Right lobe of liver (tissue), 6 donors: ENCODE measurements at regions not wholly inside any gene's neighbourhood (a gene's known extent, or its start where the extent isn't known, plus 50 kb on each side); places are given as distances from the start of the nearest gene placed in this dataset.

Experiments
- ATAC-seq, 4 donors: fragments of 200-7000 bp; cut with Tn5 transposase; one replicate each; pipeline ENCODE4 v1.9.1; 2020; ENCODE audit warnings: mild to moderate bottlenecking in 4 of 4, moderate library complexity in 4 of 4
- DNase-seq, 3 donors: peaks; one replicate each; pipeline ENCODE4 v3.0.0-alpha.2; 2020
- H3K27ac ChIP-seq, 3 donors: fragments of 200-600 bp; one replicate each; pipeline ENCODE4 v1.8.0; 2022
- H3K27me3 ChIP-seq, 2 donors: fragments of 200-600 bp; one replicate each; pipeline ENCODE4 v1.8.0; 2022
- H3K36me3 ChIP-seq, 4 donors: fragments of 200-600 bp; sonication (generic) in 1 of 4; one replicate each; pipeline versions ENCODE4 v1.5.1 to v1.8.0; 2017 to 2022; ENCODE audit warnings: control low read depth in 1 of 4
- H3K4me1 ChIP-seq, 4 donors: fragments of 200-600 bp; sonication (generic) in 1 of 4; one replicate each; pipeline versions ENCODE4 v1.5.1 to v1.8.0; 2017 to 2022; ENCODE audit warnings: control low read depth in 1 of 4
- H3K4me3 ChIP-seq, 3 donors: fragments of 200-600 bp; one replicate each; pipeline ENCODE4 v1.8.0; 2022
- H3K9me3 ChIP-seq, 4 donors: fragments of 200-600 bp; sonication (generic) in 1 of 4; one replicate each; pipeline versions ENCODE4 v1.5.1 to v1.8.0; 2017 to 2022; ENCODE audit warnings: control low read depth in 1 of 4
- POLR2A ChIP-seq: fragments of 450-650 bp; IDR thresholded peaks from one replicate; pipeline ENCODE4 v1.6.1; 2017; ENCODE audit warnings: antibody characterized with exemption, mild to moderate bottlenecking
- WGBS: methylation state at CpG from one replicate; pipeline ENCODE4 v1.1.6; 2018; ENCODE audit warnings: low coverage, low lambda C conversion rate; ENCODE audit not compliant: insufficient coverage; ENCODE audit errors: missing lambda C conversion rate; 5-methylcytosine and 5-hydroxymethylcytosine counted together
- intact Hi-C, 2 donors: fragments of 100-400 bp; cut with DNase I; formaldehyde crosslinking; loops; one replicate each; pipeline versions ENCODE4 v1.11.2 to v1.14.1; 2022
- TF ChIP-seq, protein P1 (sequence below), 4 donors: fragments of 200-600 bp in 3 of 4; fragments of 450-650 bp in 1 of 4; IDR thresholded peaks; one replicate each; pipeline versions ENCODE4 v1.5.1 to v1.8.0; 2016 to 2022; ENCODE audit warnings: antibody characterized with exemption in 4 of 4, mild to moderate bottlenecking in 2 of 4
- donor health status: DM: no; HTN: yes; CAD: no.
- donor health status: DM: no; HTN: no; CAD: no.
- donor health status: DM: no; HTN: no; CAD: no.
- donor health status: DM: no; HTN: yes; CAD: no.
- donor health status: DM: no; HTN: yes; CAD: no.

DNA sequence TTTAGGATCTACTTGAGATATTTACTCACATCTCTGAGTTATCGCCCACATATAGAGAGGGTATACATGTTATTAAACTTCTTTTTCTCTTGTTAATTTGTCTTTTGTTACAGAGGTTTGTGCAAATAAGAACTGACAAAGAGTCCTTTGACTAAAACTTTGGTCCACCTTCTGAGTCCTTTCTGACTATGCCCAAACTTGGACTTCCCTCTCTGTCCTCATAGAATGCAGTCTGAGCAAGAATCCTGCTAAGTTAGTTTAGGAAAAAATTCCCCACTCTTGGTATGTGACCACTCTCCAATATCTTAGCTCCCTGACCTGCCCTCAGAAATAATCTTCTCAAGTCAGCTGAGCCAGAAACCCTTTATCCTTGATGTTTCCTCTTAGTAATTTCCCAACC lies 257.5 kb upstream of the REG3G start:
- intact Hi-C loops = no loop called here
- no peaks in the 10 kb centered on the region for H3K36me3 ChIP-seq
- ATAC-seq (no peak), DNase-seq (no peak)
- WGBS = 67% methylated on average over 1 of the region's 1 CpG
- no peak overlapping the region for H3K4me3 ChIP-seq
- no peak for TF ChIP-seq POLR2A
- TF ChIP-seq, protein P1, sequence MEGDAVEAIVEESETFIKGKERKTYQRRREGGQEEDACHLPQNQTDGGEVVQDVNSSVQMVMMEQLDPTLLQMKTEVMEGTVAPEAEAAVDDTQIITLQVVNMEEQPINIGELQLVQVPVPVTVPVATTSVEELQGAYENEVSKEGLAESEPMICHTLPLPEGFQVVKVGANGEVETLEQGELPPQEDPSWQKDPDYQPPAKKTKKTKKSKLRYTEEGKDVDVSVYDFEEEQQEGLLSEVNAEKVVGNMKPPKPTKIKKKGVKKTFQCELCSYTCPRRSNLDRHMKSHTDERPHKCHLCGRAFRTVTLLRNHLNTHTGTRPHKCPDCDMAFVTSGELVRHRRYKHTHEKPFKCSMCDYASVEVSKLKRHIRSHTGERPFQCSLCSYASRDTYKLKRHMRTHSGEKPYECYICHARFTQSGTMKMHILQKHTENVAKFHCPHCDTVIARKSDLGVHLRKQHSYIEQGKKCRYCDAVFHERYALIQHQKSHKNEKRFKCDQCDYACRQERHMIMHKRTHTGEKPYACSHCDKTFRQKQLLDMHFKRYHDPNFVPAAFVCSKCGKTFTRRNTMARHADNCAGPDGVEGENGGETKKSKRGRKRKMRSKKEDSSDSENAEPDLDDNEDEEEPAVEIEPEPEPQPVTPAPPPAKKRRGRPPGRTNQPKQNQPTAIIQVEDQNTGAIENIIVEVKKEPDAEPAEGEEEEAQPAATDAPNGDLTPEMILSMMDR (IDR thresholded peaks at IDR 0.05) = no peak
- no peaks in the 10 kb centered on the region for H3K9me3 ChIP-seq
- no peaks in the 10 kb centered on the region for H3K27me3 ChIP-seq
- H3K27ac ChIP-seq = no peak overlapping the region
- H3K4me1 ChIP-seq = no peaks in the 10 kb centered on the region

DNA sequence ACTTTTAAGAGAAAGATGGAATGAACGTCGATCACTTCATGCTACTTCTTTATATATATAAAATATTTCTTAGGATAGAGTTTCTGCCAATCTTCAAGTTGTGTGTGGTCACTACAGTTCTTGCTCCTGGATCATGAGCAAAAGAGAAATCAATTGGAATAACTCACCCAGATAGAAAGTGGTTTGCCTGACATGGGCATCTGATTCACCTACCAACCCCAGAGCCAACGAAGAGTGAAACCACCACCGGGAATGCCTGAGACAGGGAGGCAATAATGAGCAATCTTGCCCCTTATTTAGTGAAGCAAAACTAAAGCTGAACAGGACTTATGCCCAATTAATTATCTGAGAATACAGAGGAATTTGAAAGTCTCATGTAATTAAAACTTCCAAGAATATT lies 250.2 kb upstream of the REG3G start:
- TF ChIP-seq, protein P1 (IDR thresholded peaks at IDR 0.05) = no peak
- no peak for TF ChIP-seq POLR2A
- Histone ChIP-seq H3K4me1 (no peaks in the 10 kb centered on the region), H3K27ac (no peak overlapping the region), H3K36me3 (no peaks in the 10 kb centered on the region), H3K4me3 (no peak overlapping the region), H3K27me3 (no peaks in the 10 kb centered on the region), H3K9me3 (no peaks in the 10 kb centered on the region)
- intact Hi-C loops = no loop called here
- DNase-seq (no peak), ATAC-seq (no peak)
- 58% methylated on average over 4 of the region's 4 CpGs for WGBS

DNA sequence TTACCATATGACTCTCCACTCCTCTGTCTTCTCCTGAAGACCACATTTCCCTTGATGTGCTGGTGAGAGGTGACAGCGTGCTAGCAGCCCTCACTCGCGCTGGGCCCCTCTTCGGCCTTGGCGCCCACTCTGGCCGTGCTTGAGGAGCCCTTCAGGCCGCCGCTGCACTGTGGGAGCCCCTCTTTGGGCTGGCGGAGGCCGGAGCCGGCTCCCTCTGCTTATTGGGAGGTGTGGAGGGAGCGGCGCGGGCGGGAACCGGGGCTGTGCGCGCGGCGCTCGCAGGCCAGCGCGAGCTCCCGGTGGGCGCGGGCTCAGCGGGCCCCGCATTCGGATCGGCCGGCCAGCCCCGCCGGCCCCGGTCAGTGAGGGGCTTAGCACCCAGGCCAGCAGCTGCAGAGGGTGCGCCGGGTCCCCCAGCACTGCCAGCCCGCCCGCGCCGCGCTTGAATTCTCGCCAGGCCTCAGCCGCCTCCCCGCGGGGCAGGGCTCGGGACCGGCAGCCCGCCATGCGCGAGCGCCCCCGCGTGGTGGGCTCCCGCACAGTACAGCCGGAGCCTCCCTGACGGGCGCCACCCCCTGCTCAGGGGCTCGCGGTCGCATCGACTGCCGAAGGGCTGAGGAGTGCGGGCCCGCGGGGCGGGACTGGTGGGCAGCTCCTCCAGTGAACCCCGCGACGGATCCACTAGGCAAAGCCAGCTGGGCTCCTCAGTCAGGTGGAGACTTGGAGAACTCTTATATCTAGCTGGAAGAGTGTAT lies 246.6 kb upstream of the REG3G start:
- no peaks in the 10 kb centered on the region for H3K36me3 ChIP-seq
- peak in 1 of 4 donors; percentile 45 for ATAC-seq
- intact Hi-C loops = no loop called here
- no peaks in the 10 kb centered on the region for H3K4me1 ChIP-seq
- TF ChIP-seq POLR2A = no peak
- TF ChIP-seq, protein P1 (IDR thresholded peaks at IDR 0.05) = no peak
- H3K4me3 ChIP-seq = no peak overlapping the region
- H3K27me3 ChIP-seq = no peaks in the 10 kb centered on the region
- WGBS = 87% methylated on average over 9 of the region's 69 CpGs
- H3K9me3 ChIP-seq = no peaks in the 10 kb centered on the region
- no peak for DNase-seq
- H3K27ac ChIP-seq = no peak overlapping the region

DNA sequence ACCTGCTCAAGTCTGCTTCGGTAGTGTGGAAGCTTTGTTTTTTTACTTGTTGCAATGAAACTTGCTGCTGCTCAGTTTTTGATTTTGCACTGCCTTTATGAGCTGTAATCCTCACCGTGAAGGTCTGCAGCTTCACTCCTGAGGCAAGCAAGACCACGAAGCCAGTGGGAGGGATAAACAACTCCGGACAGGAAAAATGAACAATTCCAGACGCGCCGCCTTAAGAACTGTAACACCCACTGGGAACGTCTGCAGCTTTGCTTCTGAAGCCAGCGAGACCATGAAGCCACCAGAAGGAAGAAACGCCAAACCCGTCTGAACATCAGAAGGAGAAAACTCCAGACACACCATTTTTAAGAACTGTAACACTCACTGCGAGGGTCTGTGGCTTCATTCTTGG lies 245.7 kb upstream of the REG3G start:
- no peak overlapping the region for H3K4me3 ChIP-seq
- WGBS = 40% methylated on average over 8 of the region's 12 CpGs
- H3K27me3 ChIP-seq = no peaks in the 10 kb centered on the region
- no peak for TF ChIP-seq POLR2A
- TF ChIP-seq, protein P1 (IDR thresholded peaks at IDR 0.05) = no peak
- ATAC-seq = no peak
- H3K27ac ChIP-seq = no peak overlapping the region
- intact Hi-C loops = no loop called here
- no peaks in the 10 kb centered on the region for H3K9me3 ChIP-seq
- no peak for DNase-seq
- no peaks in the 10 kb centered on the region for H3K4me1 ChIP-seq
- H3K36me3 ChIP-seq = no peaks in the 10 kb centered on the region

DNA sequence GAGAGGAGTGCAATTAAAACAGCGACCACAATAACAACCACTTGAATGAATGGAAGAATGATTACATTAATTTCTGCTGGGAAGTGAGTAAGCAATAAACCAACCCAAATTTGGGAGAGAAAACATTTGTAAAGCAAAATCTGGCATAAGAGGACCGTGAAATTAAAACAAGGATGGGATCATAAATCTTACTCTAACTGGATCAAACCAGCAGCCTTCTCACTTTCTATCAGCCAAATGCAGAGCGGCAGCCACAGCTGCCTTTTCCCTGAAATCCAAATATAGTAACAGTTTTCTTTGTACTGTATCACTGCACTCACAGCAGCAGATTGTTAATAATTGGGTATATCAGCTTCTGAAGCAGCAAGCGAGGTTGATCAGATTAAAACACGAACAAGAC lies 245.2 kb upstream of the REG3G start:
- H3K36me3 ChIP-seq = no peaks in the 10 kb centered on the region
- WGBS = 32% methylated on average over 5 of the region's 5 CpGs
- H3K27me3 ChIP-seq = no peaks in the 10 kb centered on the region
- no peaks in the 10 kb centered on the region for H3K4me1 ChIP-seq
- no peak for TF ChIP-seq POLR2A
- TF ChIP-seq, protein P1 (IDR thresholded peaks at IDR 0.05) = no peak
- DNase-seq (no peak), ATAC-seq (no peak)
- intact Hi-C loops = no loop called here
- H3K9me3 ChIP-seq = no peaks in the 10 kb centered on the region
- no peak overlapping the region for H3K27ac ChIP-seq
- no peak overlapping the region for H3K4me3 ChIP-seq
